Kidney (tissue), 13 donors: ENCODE measurements at regions not wholly inside any gene's neighbourhood (a gene's known extent, or its start where the extent isn't known, plus 50 kb on each side); places are given as distances from the start of the nearest gene placed in this dataset.

Experiments used
- DNase-seq, 5 donors: peaks; one replicate each; pipeline ENCODE4 v3.0.0-alpha.2; 2013 to 2020
- FAIRE-seq: peaks from 2 replicates; lab custom pipeline; 2012; peaks lifted over from hg19 to GRCh38; lab: Jason Lieb, UNC
- H3K27ac ChIP-seq, 2 donors: one replicate each; pipeline ENCODE4 v1.7.0; 2013; ENCODE audit warnings: low read depth in 2 of 2, low read length in 2 of 2, inconsistent platforms in 1 of 2
- H3K27me3 ChIP-seq: one replicate; pipeline ENCODE4 v1.7.1; 2013; ENCODE audit warnings: low read length, inconsistent platforms; ENCODE audit not compliant: control insufficient read depth, insufficient read depth
- H3K36me3 ChIP-seq, 3 donors: one replicate each; pipeline versions ENCODE4 v1.7.0 to v1.7.1; 2013; ENCODE audit warnings: low read length in 3 of 3, control low read depth in 1 of 3, inconsistent platforms in 1 of 3; ENCODE audit not compliant: insufficient read depth in 3 of 3, control insufficient read depth in 2 of 3
- H3K4me1 ChIP-seq, 3 donors: one replicate each; pipeline versions ENCODE4 v1.7.0 to v1.7.1; 2013; ENCODE audit warnings: low read length in 3 of 3, inconsistent platforms in 1 of 3, low read depth in 1 of 3; ENCODE audit not compliant: control insufficient read depth in 2 of 3, insufficient read depth in 2 of 3
- H3K4me3 ChIP-seq, 3 donors: one replicate each; pipeline versions ENCODE4 v1.7.0 to v1.8.1; 2013; ENCODE audit warnings: low read length in 3 of 3, control low read depth in 1 of 3, inconsistent platforms in 1 of 3
- H3K9ac ChIP-seq, 3 donors: one replicate each; pipeline versions ENCODE4 v1.7.0 to v1.7.1; 2013; ENCODE audit warnings: low read length in 3 of 3, control low read depth in 1 of 3, inconsistent platforms in 1 of 3
- H3K9me3 ChIP-seq, 3 donors: one replicate each; pipeline versions ENCODE4 v1.7.0 to v1.7.1; 2013; ENCODE audit warnings: low read length in 3 of 3, control low read depth in 1 of 3, inconsistent platforms in 1 of 3; ENCODE audit not compliant: control insufficient read depth in 2 of 3, insufficient read depth in 1 of 3
- intact Hi-C: fragments of 100-400 bp; cut with DNase I; formaldehyde crosslinking; loops from one replicate; pipeline ENCODE4 v1.11.1; 2022
- TF ChIP-seq, protein P1 (sequence below): IDR thresholded peaks from 3 replicates; pipeline ENCODE4 v1.5.1; 2012; ENCODE audit warnings: mild to moderate bottlenecking, moderate library complexity, borderline replicate concordance; ENCODE audit not compliant: insufficient read depth; ENCODE audit errors: extremely low read depth
- donor health status: control.
- donor health status: control.
- donor health status: control.
- donor health status: control.
- donor health status: control.
- donor health status: DM: yes; HTN: yes; CAD: no.
- donor health status: Normal renal cell carcinoma (clear cell type).

DNA sequence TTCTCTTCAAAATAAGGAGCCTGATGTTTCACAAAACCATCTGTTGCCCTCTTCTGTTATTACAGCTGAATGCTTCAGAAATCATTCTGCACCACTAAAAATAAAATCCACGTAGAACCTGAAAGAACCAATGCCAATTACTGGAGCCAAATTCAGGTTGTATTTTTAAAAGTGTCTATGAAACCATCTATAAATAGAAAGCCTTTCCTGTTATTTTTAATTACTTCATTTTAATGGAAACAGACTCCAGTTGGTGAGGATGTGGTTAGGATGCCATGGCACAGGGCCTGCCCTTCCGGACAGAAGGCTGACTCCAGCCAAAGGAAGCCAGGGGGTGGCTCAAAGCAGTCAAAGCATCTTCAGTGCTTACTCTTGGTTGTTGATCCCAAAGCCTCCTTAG lies 119.8 kb downstream of the TENT4A start:
- no peak overlapping the region for H3K9ac ChIP-seq
- no peaks in the 10 kb centered on the region for H3K27me3 ChIP-seq
- H3K4me3 ChIP-seq, result no peak overlapping the region
- DNase-seq (peak in 1 of 5 donors; percentile 13), FAIRE-seq (no peak)
- no peaks in the 10 kb centered on the region for H3K36me3 ChIP-seq
- H3K9me3 ChIP-seq, result peaks cover 0 to 2% (median 0%) of the 10 kb centered on the region in 3 donors
- H3K27ac ChIP-seq, result no peak overlapping the region
- intact Hi-C loops, result no loop called here
- no peaks in the 10 kb centered on the region for H3K4me1 ChIP-seq
- TF ChIP-seq, protein P1, sequence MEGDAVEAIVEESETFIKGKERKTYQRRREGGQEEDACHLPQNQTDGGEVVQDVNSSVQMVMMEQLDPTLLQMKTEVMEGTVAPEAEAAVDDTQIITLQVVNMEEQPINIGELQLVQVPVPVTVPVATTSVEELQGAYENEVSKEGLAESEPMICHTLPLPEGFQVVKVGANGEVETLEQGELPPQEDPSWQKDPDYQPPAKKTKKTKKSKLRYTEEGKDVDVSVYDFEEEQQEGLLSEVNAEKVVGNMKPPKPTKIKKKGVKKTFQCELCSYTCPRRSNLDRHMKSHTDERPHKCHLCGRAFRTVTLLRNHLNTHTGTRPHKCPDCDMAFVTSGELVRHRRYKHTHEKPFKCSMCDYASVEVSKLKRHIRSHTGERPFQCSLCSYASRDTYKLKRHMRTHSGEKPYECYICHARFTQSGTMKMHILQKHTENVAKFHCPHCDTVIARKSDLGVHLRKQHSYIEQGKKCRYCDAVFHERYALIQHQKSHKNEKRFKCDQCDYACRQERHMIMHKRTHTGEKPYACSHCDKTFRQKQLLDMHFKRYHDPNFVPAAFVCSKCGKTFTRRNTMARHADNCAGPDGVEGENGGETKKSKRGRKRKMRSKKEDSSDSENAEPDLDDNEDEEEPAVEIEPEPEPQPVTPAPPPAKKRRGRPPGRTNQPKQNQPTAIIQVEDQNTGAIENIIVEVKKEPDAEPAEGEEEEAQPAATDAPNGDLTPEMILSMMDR, result no peak

DNA sequence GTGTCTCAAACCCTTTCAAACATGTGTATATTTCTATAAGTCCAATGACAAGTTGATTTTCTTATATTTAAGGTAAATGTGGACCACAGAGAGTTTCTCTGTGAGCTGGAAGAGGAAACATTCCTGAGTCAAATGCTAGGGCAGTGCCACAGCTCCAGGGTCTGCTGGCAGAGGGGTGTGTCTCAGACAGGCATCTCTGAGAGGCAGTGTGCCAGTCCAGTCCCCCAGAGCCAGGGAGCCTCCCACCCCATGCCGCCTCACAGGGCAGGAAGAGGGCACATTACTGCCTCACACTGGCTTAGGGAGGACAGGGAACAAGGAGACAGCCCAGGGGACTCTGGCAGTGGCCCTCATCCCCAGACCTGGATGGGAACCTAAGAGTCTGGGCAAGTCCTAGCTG lies 120.2 kb downstream of the TENT4A start:
- FAIRE-seq (no peak), DNase-seq (no peak)
- peaks cover 0 to 2% (median 0%) of the 10 kb centered on the region in 3 donors for H3K9me3 ChIP-seq
- TF ChIP-seq, protein P1, result no peak
- no peak overlapping the region for H3K4me3 ChIP-seq
- H3K27ac ChIP-seq, result no peak overlapping the region
- intact Hi-C loops, result no loop called here
- no peaks in the 10 kb centered on the region for H3K4me1 ChIP-seq
- no peaks in the 10 kb centered on the region for H3K36me3 ChIP-seq
- H3K27me3 ChIP-seq, result no peaks in the 10 kb centered on the region
- no peak overlapping the region for H3K9ac ChIP-seq

DNA sequence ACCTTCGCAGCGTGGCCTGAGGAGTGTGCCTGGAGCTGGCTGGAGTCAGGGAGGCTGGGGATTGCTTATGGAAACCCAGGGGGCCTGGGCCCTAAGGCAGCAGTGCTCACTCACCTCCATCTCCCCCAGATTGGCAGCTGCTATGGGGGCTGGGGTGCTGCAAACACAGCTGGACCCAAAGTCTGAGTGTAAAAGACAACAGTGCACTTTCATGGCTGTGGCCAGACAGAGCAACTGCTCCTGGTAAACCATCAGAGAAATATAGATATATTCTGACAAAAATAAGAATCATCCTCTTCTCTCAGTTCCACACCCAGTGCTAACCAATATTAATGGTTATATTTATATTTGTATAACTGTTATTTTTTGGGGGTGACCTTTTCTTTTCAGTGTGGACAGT lies 123.9 kb downstream of the TENT4A start:
- TF ChIP-seq, protein P1, result no peak
- H3K4me1 ChIP-seq, result no peaks in the 10 kb centered on the region
- DNase-seq (no peak), FAIRE-seq (no peak)
- H3K9ac ChIP-seq, result no peak overlapping the region
- H3K4me3 ChIP-seq, result no peak overlapping the region
- H3K27ac ChIP-seq, result no peak overlapping the region
- H3K36me3 ChIP-seq, result no peaks in the 10 kb centered on the region
- intact Hi-C loops, result no loop called here
- H3K27me3 ChIP-seq, result no peaks in the 10 kb centered on the region
- no peaks in the 10 kb centered on the region for H3K9me3 ChIP-seq

DNA sequence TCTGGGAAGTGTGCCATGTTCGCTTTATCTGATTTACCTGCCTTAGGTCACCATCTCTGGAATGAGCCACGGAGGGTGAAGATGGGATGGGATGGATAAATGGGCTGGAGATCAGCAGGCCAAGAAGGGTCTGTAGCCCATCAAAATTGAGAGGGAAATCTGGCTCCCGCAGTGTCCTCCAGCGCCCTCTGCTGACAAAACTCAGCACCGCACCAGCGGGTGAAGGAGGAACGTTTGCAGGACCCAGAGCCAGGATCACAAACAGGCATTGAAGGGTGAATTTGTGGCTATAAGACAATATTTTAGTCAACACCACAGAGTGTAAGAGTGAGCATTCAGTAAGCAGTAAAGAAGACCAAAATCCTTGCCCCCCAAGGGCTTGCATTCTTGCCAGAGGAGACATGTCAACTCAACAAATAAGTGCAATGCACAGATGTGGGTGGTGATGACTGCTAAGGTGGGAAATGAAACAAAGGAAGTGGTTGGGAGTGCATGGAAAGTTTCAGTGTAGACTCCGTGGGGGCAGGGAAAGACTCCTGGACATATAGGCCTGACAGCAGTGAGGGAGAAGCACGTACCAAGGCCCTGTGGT lies 124.4 kb downstream of the TENT4A start:
- Histone ChIP-seq H3K27ac (no peak overlapping the region), H3K36me3 (no peaks in the 10 kb centered on the region)

More for the DNA sequence above, 124.4 kb downstream of the TENT4A start:
- H3K27me3 ChIP-seq, result no peaks in the 10 kb centered on the region
- H3K4me3 ChIP-seq, result no peak overlapping the region
- TF ChIP-seq, protein P1, result no peak
- intact Hi-C loops, result no loop called here
- no peak overlapping the region for H3K9ac ChIP-seq
- no peak for DNase-seq
- no peaks in the 10 kb centered on the region for H3K4me1 ChIP-seq
- no peak for FAIRE-seq
- no peaks in the 10 kb centered on the region for H3K9me3 ChIP-seq
